ENCODE measurements at regions not wholly inside any gene's neighbourhood (a gene's known extent, or its start where the extent isn't known, plus 50 kb on each side); places are given as distances from the start of the nearest gene placed in this dataset.

- H3K27me3 ChIP-seq = no peaks in the 10 kb centered on the region
- no peak overlapping the region for H3K27ac ChIP-seq
- intact Hi-C loops (cut with DNase I; ENCODE audit: low total_unique reads) = no loop called here
- no peak overlapping the region for H3K4me3 ChIP-seq
- H3K4me1 ChIP-seq = no peaks in the 10 kb centered on the region
- DNase-seq = no peak
- 76% methylated on average over 5 of the region's 5 CpGs; no CpG with 5 or more reads in 1 of the 2 donors for WGBS, 2 donors (ENCODE audit: low coverage in 1 of 2)
- peaks cover 0 to 3% of the 10 kb centered on the region in 2 donors for H3K9me3 ChIP-seq
- TF ChIP-seq POLR2AphosphoS5 (IDR thresholded peaks at IDR 0.05) = no peak
- in situ Hi-C loops (cut with MboI; ENCODE audit: low pct_ligation_motif_present in 1 of 4, low pct_unique_long_range_greater_than_20kb in 1 of 4, low sequenced_read_pairs in 3 of 4) = no loop called here
- no peaks in the 10 kb centered on the region for H3K36me3 ChIP-seq
Observed at GRCh38 chr5:28286566-28286965, 1248.2 kb upstream of the CDH9 start.

GRCh38 chr5:28284788-28285187, 1246.4 kb upstream of the CDH9 start:
- TF ChIP-seq POLR2AphosphoS5 (IDR thresholded peaks at IDR 0.05) (no peak), EP300 (IDR thresholded peaks at IDR 0.05; ENCODE audit: low read depth) (no peak), POLR2A (IDR thresholded peaks at IDR 0.05) (no peak), CTCF (IDR thresholded peaks at IDR 0.05) (no peak)
- no peaks in the 10 kb centered on the region for H3K4me1 ChIP-seq
- 67 to 76% methylated on average over 2 of the region's 2 CpGs for WGBS, 2 donors (ENCODE audit: low coverage in 1 of 2)
- in situ Hi-C loops (cut with MboI; ENCODE audit: low pct_ligation_motif_present in 1 of 4, low pct_unique_long_range_greater_than_20kb in 1 of 4, low sequenced_read_pairs in 3 of 4) (no loop called here), intact Hi-C loops (cut with DNase I; ENCODE audit: low total_unique reads) (no loop called here)
- no peaks in the 10 kb centered on the region for H3K27me3 ChIP-seq
- no peaks in the 10 kb centered on the region for H3K36me3 ChIP-seq
- H3K4me3 ChIP-seq = no peak overlapping the region
- DNase-seq = no peak
- no peak overlapping the region for H3K27ac ChIP-seq
- H3K9me3 ChIP-seq = peaks cover 0 to 3% of the 10 kb centered on the region in 2 donors

GRCh38 chr5:28281351-28281750, 1243.0 kb upstream of the CDH9 start:
- WGBS, 2 donors (ENCODE audit: low coverage in 1 of 2) = 42 to 68% methylated on average over 3 of the region's 3 CpGs
- in situ Hi-C loops (cut with MboI; ENCODE audit: low pct_ligation_motif_present in 1 of 4, low pct_unique_long_range_greater_than_20kb in 1 of 4, low sequenced_read_pairs in 3 of 4) = no loop called here
- no peak overlapping the region for H3K4me3 ChIP-seq

GRCh38 chr5:28275931-28276330, 1237.5 kb upstream of the CDH9 start:
- DNase-seq = no peak
- no peak for TF ChIP-seq CTCF (IDR thresholded peaks at IDR 0.05)
- no peak for TF ChIP-seq POLR2A (IDR thresholded peaks at IDR 0.05)
- TF ChIP-seq EP300 (IDR thresholded peaks at IDR 0.05; ENCODE audit: low read depth) = no peak
- TF ChIP-seq POLR2AphosphoS5 (IDR thresholded peaks at IDR 0.05) = no peak
- 63 to 67% methylated on average over 4 of the region's 4 CpGs for WGBS, 2 donors (ENCODE audit: low coverage in 1 of 2)
- Histone ChIP-seq H3K4me3 (no peak overlapping the region), H3K4me1 (no peaks in the 10 kb centered on the region), H3K27ac (no peak overlapping the region), H3K27me3 (no peaks in the 10 kb centered on the region), H3K36me3 (no peaks in the 10 kb centered on the region), H3K9me3 (peaks cover 0 to 3% of the 10 kb centered on the region in 2 donors)
- in situ Hi-C loops (cut with MboI; ENCODE audit: low pct_ligation_motif_present in 1 of 4, low pct_unique_long_range_greater_than_20kb in 1 of 4, low sequenced_read_pairs in 3 of 4) (no loop called here), intact Hi-C loops (cut with DNase I; ENCODE audit: low total_unique reads) (no loop called here)

More at GRCh38 chr5:28281351-28281750, 1243.0 kb upstream of the CDH9 start:
- Histone ChIP-seq H3K9me3 (peaks cover 0 to 3% of the 10 kb centered on the region in 2 donors), H3K36me3 (no peaks in the 10 kb centered on the region), H3K27ac (no peak overlapping the region), H3K4me1 (no peaks in the 10 kb centered on the region), H3K27me3 (no peaks in the 10 kb centered on the region)
- intact Hi-C loops (cut with DNase I; ENCODE audit: low total_unique reads) = no loop called here
- no peak for TF ChIP-seq CTCF (IDR thresholded peaks at IDR 0.05)
- TF ChIP-seq EP300 (IDR thresholded peaks at IDR 0.05; ENCODE audit: low read depth) = no peak
- no peak for TF ChIP-seq POLR2A (IDR thresholded peaks at IDR 0.05)
- no peak for TF ChIP-seq POLR2AphosphoS5 (IDR thresholded peaks at IDR 0.05)
- DNase-seq = no peak

GRCh38 chr5:28269978-28270377, 1231.6 kb upstream of the CDH9 start:
- H3K4me3 ChIP-seq = no peak overlapping the region
- no peak overlapping the region for H3K27ac ChIP-seq
- in situ Hi-C loops (cut with MboI; ENCODE audit: low pct_ligation_motif_present in 1 of 4, low pct_unique_long_range_greater_than_20kb in 1 of 4, low sequenced_read_pairs in 3 of 4) (no loop called here), intact Hi-C loops (cut with DNase I; ENCODE audit: low total_unique reads) (no loop called here)
- WGBS, 2 donors (ENCODE audit: low coverage in 1 of 2) = 65 to 70% methylated on average over 3 to 5 of the region's 5 CpGs
- H3K27me3 ChIP-seq = no peaks in the 10 kb centered on the region
- H3K4me1 ChIP-seq = no peaks in the 10 kb centered on the region
- TF ChIP-seq POLR2A (IDR thresholded peaks at IDR 0.05) (no peak), CTCF (IDR thresholded peaks at IDR 0.05) (no peak), POLR2AphosphoS5 (IDR thresholded peaks at IDR 0.05) (no peak), EP300 (IDR thresholded peaks at IDR 0.05; ENCODE audit: low read depth) (no peak)
- no peak for DNase-seq
- H3K36me3 ChIP-seq = no peaks in the 10 kb centered on the region
- H3K9me3 ChIP-seq = no peaks in the 10 kb centered on the region
